ENCODE measurements at regions not wholly inside any gene's neighbourhood (a gene's known extent, or its start where the extent isn't known, plus 50 kb on each side); places are given as distances from the start of the nearest gene placed in this dataset.

- DNase-seq: no peak
- CTCF ChIA-PET: no interaction called here
- Mint-ChIP-seq H3K4me3 (no peak overlapping the region), H3K27ac (no peak overlapping the region), H3K4me1 (no peaks in the 10 kb centered on the region), H3K27me3 (no peaks in the 10 kb centered on the region), H3K9me3 (ENCODE audit: insufficient read depth) (peaks cover 2% of the 10 kb centered on the region)
- Histone ChIP-seq H3K36me3 (replicated peaks in 1 of 2; ENCODE audit: control extremely low read depth in 1 of 2, control insufficient read depth in 1 of 2, extremely low read depth in 1 of 2, insufficient read depth in 2 of 2, low read length in 1 of 2) (no peaks in the 10 kb centered on the region), H3K4me1 (ENCODE audit: control insufficient read depth in 2 of 2, insufficient read depth in 2 of 2, low read length in 2 of 2) (no peaks in the 10 kb centered on the region), H2AFZ (ENCODE audit: insufficient read depth, low read depth, low read length, poor library complexity, severe bottlenecking) (no peak overlapping the region), H4K20me1 (ENCODE audit: control insufficient read depth, insufficient read depth, low read length, poor library complexity, severe bottlenecking) (no peaks in the 10 kb centered on the region), H3K27ac (ENCODE audit: low read length in 2 of 2) (no peak overlapping the region), H3K9me3 (ENCODE audit: control extremely low read depth in 1 of 3, control insufficient read depth in 2 of 3, insufficient read depth in 1 of 3, low read length in 2 of 3) (peaks cover 0 to 9% (median 0%) of the 10 kb centered on the region in 3 donors), H3K9ac (ENCODE audit: low read length) (no peak overlapping the region), H3K79me2 (ENCODE audit: control insufficient read depth, insufficient read depth, low read length) (no peaks in the 10 kb centered on the region), H3K27me3 (replicated peaks in 1 of 4; ENCODE audit: control extremely low read depth in 1 of 4, control insufficient read depth in 3 of 4, insufficient read depth in 4 of 4, low read length in 3 of 4) (peaks cover 0 to 4% (median 0%) of the 10 kb centered on the region in 4 experiments), H3K4me3 (ENCODE audit: control extremely low read depth in 1 of 5, extremely low read depth in 1 of 5, insufficient read depth in 1 of 5, low read depth in 2 of 5, low read length in 4 of 5) (no peak overlapping the region), H3K4me2 (replicated peaks; ENCODE audit: low read depth, low read length, poor library complexity, severe bottlenecking) (no peak overlapping the region)
- ATAC-seq (ENCODE audit: low read depth): no peak
- POLR2A ChIA-PET: no interaction called here
- intact Hi-C loops (cut with micrococcal nuclease): no loop called here
- TF ChIP-seq CTCF (IDR thresholded peaks at IDR 0.05) (no peak), EZH2 (IDR thresholded peaks at IDR 0.05; ENCODE audit: borderline replicate concordance, insufficient read depth, low read depth, low read length, poor library complexity, severe bottlenecking) (no peak)
Observed at GRCh38 chr16:65781855-65782254, 584.6 kb upstream of the CDH5 start.

GRCh38 chr16:65781363-65781762 is 585.1 kb upstream of the CDH5 start:
- Histone ChIP-seq H3K27me3 (replicated peaks in 1 of 4; ENCODE audit: control extremely low read depth in 1 of 4, control insufficient read depth in 3 of 4, insufficient read depth in 4 of 4, low read length in 3 of 4) (peaks cover 0 to 4% (median 0%) of the 10 kb centered on the region in 4 experiments), H3K4me1 (ENCODE audit: control insufficient read depth in 2 of 2, insufficient read depth in 2 of 2, low read length in 2 of 2) (no peaks in the 10 kb centered on the region), H3K4me2 (replicated peaks; ENCODE audit: low read depth, low read length, poor library complexity, severe bottlenecking) (no peak overlapping the region), H2AFZ (ENCODE audit: insufficient read depth, low read depth, low read length, poor library complexity, severe bottlenecking) (no peak overlapping the region), H3K4me3 (ENCODE audit: control extremely low read depth in 1 of 5, extremely low read depth in 1 of 5, insufficient read depth in 1 of 5, low read depth in 2 of 5, low read length in 4 of 5) (no peak overlapping the region), H3K9ac (ENCODE audit: low read length) (no peak overlapping the region), H3K27ac (ENCODE audit: low read length in 2 of 2) (no peak overlapping the region), H3K9me3 (ENCODE audit: control extremely low read depth in 1 of 3, control insufficient read depth in 2 of 3, insufficient read depth in 1 of 3, low read length in 2 of 3) (peaks cover 0 to 9% (median 0%) of the 10 kb centered on the region in 3 donors), H3K36me3 (replicated peaks in 1 of 2; ENCODE audit: control extremely low read depth in 1 of 2, control insufficient read depth in 1 of 2, extremely low read depth in 1 of 2, insufficient read depth in 2 of 2, low read length in 1 of 2) (no peaks in the 10 kb centered on the region), H3K79me2 (ENCODE audit: control insufficient read depth, insufficient read depth, low read length) (no peaks in the 10 kb centered on the region), H4K20me1 (ENCODE audit: control insufficient read depth, insufficient read depth, low read length, poor library complexity, severe bottlenecking) (no peaks in the 10 kb centered on the region)
- ATAC-seq (ENCODE audit: low read depth): no peak
- no peaks in the 10 kb centered on the region for H3K4me1 Mint-ChIP-seq
- POLR2A ChIA-PET: no interaction called here
- TF ChIP-seq EZH2 (IDR thresholded peaks at IDR 0.05; ENCODE audit: borderline replicate concordance, insufficient read depth, low read depth, low read length, poor library complexity, severe bottlenecking) (no peak), CTCF (IDR thresholded peaks at IDR 0.05) (no peak)
- H3K27ac Mint-ChIP-seq: no peak overlapping the region
- WGBS (ENCODE audit: insufficient coverage): 88% methylated on average over 1 of the region's 1 CpG
- H3K4me3 Mint-ChIP-seq: no peak overlapping the region
- DNase-seq: no peak
- H3K27me3 Mint-ChIP-seq: no peaks in the 10 kb centered on the region
- intact Hi-C loops (cut with micrococcal nuclease): no loop called here
- peaks cover 2% of the 10 kb centered on the region for H3K9me3 Mint-ChIP-seq (ENCODE audit: insufficient read depth)
- CTCF ChIA-PET: no interaction called here
